HEK293 (cell line): ENCODE measurements at regions not wholly inside any gene's neighbourhood (a gene's known extent, or its start where the extent isn't known, plus 50 kb on each side); places are given as distances from the start of the nearest gene placed in this dataset.

Experiments
- CTCF ChIP-seq: fragments of 450-650 bp; formaldehyde crosslinking; IDR thresholded peaks from 2 replicates; pipeline ENCODE4 v1.5.1; 2016; ENCODE audit warnings: missing biosample characterization, missing genetic modification characterization
- ZBTB11 ChIP-seq: fragments of 450-650 bp; formaldehyde crosslinking; conservative IDR thresholded peaks from 2 replicates; pipeline ENCODE4 v1.5.1; 2016; ENCODE audit warnings: low read depth, missing biosample characterization, missing genetic modification characterization
- ZNF10 ChIP-seq: fragments of 450-650 bp; formaldehyde crosslinking; IDR thresholded peaks from 2 replicates; pipeline ENCODE4 v1.5.1; 2017; ENCODE audit warnings: missing biosample characterization, missing genetic modification characterization
- ZNF560 ChIP-seq: fragments of 450-650 bp; formaldehyde crosslinking; IDR thresholded peaks from 2 replicates; pipeline ENCODE4 v1.5.1; 2017; ENCODE audit warnings: missing biosample characterization, missing genetic modification characterization, borderline replicate concordance
- ZNF621 ChIP-seq: fragments of 450-650 bp; formaldehyde crosslinking; IDR thresholded peaks from 2 replicates; pipeline ENCODE4 v1.5.1; 2017; ENCODE audit warnings: missing biosample characterization, missing genetic modification characterization

- TF ChIP-seq CTCF (tag by site-specific recombination) (no peak), ZNF560 (tag by site-specific recombination) (no peak), ZNF621 (tag by site-specific recombination) (no peak), ZNF10 (tag by site-specific recombination) (no peak), ZBTB11 (no peak)
Measured at GRCh38 chr12:58269476-58269875, 328.1 kb downstream of the ATP23 start.
